ENCODE measurements at regions not wholly inside any gene's neighbourhood (a gene's known extent, or its start where the extent isn't known, plus 50 kb on each side); places are given as distances from the start of the nearest gene placed in this dataset.

GRCh38 chr3:124455891-124456290 is 274.4 kb upstream of the UMPS start:
- TF ChIP-seq CTCF (IDR thresholded peaks at IDR 0.05; ENCODE audit: extremely low read depth in 1 of 2, insufficient read depth in 1 of 2, low read depth in 1 of 2, low read length in 2 of 2): no peak
- TF ChIP-seq EZH2 (IDR thresholded peaks at IDR 0.05; ENCODE audit: borderline replicate concordance, low read depth, low read length, severe bottlenecking): no peak
- TF ChIP-seq JUN (IDR thresholded peaks at IDR 0.05; ENCODE audit: borderline replicate concordance, insufficient read depth, insufficient read length, low read depth): no peak
- TF ChIP-seq FOS (IDR thresholded peaks at IDR 0.05; ENCODE audit: borderline replicate concordance, insufficient read depth, low read length): no peak
